CD4-positive, CD25-positive, alpha-beta regulatory T cell (primary cell): ENCODE measurements at regions not wholly inside any gene's neighbourhood (a gene's known extent, or its start where the extent isn't known, plus 50 kb on each side); places are given as distances from the start of the nearest gene placed in this dataset.

Source experiments
- ATAC-seq, 2 donors: fragments of 150-1000 bp; cut with Tn5 transposase; one replicate each; pipeline ENCODE4 v1.10.0; 2021; ENCODE audit warnings: low read depth in 2 of 2, moderate number of reproducible peaks in 2 of 2, moderate library complexity in 1 of 2
- DNase-seq, 3 donors: peaks; one replicate each; pipeline versions ENCODE4 v3.0.0 to v3.0.0-alpha.2; 2012 to 2022; ENCODE audit warnings: mixed read lengths in 1 of 3
- H3K27ac ChIP-seq: one replicate; pipeline ENCODE4 v1.7.0; 2013; ENCODE audit warnings: mild to moderate bottlenecking, low read length; ENCODE audit not compliant: insufficient read depth, poor library complexity, severe bottlenecking
- H3K27me3 ChIP-seq: one replicate; pipeline ENCODE4 v1.7.0; 2013; ENCODE audit warnings: low read length; ENCODE audit not compliant: control insufficient read depth, insufficient read depth
- H3K36me3 ChIP-seq: one replicate; pipeline ENCODE4 v1.7.0; 2013; ENCODE audit warnings: mild to moderate bottlenecking, low read length, moderate library complexity; ENCODE audit not compliant: control insufficient read depth, insufficient read depth
- H3K4me1 ChIP-seq: 2 replicates; pipeline ENCODE4 v1.7.0; 2013; ENCODE audit warnings: mild to moderate bottlenecking, low read length; ENCODE audit not compliant: insufficient read depth, control insufficient read depth, poor library complexity, severe bottlenecking
- H3K4me3 ChIP-seq: one replicate; pipeline ENCODE4 v1.7.0; 2013; ENCODE audit warnings: low read depth, mild to moderate bottlenecking, low read length, moderate library complexity
- H3K9me3 ChIP-seq, 2 experiments: 1 replicate in 1 of 2; 2 replicates in 1 of 2; pipeline ENCODE4 v1.7.0; 2013; ENCODE audit warnings: low read length in 2 of 2, mild to moderate bottlenecking in 1 of 2, moderate library complexity in 1 of 2; ENCODE audit not compliant: control insufficient read depth in 2 of 2
- H3K27ac Mint-ChIP-seq, 3 donors: one replicate each; pipeline ENCODE4 v1.8.0; 2020 to 2022; ENCODE audit warnings: mild to moderate bottlenecking in 3 of 3, mixed read lengths in 3 of 3, moderate library complexity in 2 of 3
- H3K27me3 Mint-ChIP-seq: one replicate; pipeline ENCODE4 v1.8.0; 2022; ENCODE audit warnings: mild to moderate bottlenecking, mixed read lengths
- H3K36me3 Mint-ChIP-seq: one replicate; pipeline ENCODE4 v1.8.0; 2020; ENCODE audit warnings: mixed read lengths
- H3K4me1 Mint-ChIP-seq, 4 donors: one replicate each; pipeline ENCODE4 v1.8.0; 2020 to 2022; ENCODE audit warnings: mixed read lengths in 4 of 4, mild to moderate bottlenecking in 1 of 4
- H3K4me3 Mint-ChIP-seq, 4 donors: one replicate each; pipeline ENCODE4 v1.8.0; 2020 to 2022; ENCODE audit warnings: mild to moderate bottlenecking in 4 of 4, mixed read lengths in 4 of 4, moderate library complexity in 3 of 4
- H3K9me3 Mint-ChIP-seq, 7 donors: one replicate each; pipeline ENCODE4 v1.8.0; 2020 to 2022; ENCODE audit warnings: mixed read lengths in 7 of 7, mild to moderate bottlenecking in 3 of 7, moderate library complexity in 2 of 7

GRCh38 chr3:18499301-18499700, 74.2 kb upstream of the SATB1 start:
- H3K27ac ChIP-seq = no peak overlapping the region
- DNase-seq (peak in 2 of 3 donors; percentile 12 to 73), ATAC-seq (peak; percentile 78 to 79)
- no peaks in the 10 kb centered on the region for H3K36me3 Mint-ChIP-seq
- peak overlapping the region; percentile 30 for H3K4me3 ChIP-seq
- H3K4me3 Mint-ChIP-seq = peak overlapping the region in 2 of 4 donors; percentile 1 to 81
- H3K36me3 ChIP-seq = no peaks in the 10 kb centered on the region
- peak overlapping the region; percentile 16 to 77 (median 22) for H3K27ac Mint-ChIP-seq
- peaks cover 0 to 2% (median 0%) of the 10 kb centered on the region in 7 donors for H3K9me3 Mint-ChIP-seq
- no peaks in the 10 kb centered on the region for H3K9me3 ChIP-seq
- H3K4me1 ChIP-seq = peaks cover 10% of the 10 kb centered on the region
- H3K27me3 Mint-ChIP-seq = no peaks in the 10 kb centered on the region
- H3K4me1 Mint-ChIP-seq = peaks cover 6 to 29% (median 10%) of the 10 kb centered on the region in 4 donors
- no peaks in the 10 kb centered on the region for H3K27me3 ChIP-seq

DNA sequence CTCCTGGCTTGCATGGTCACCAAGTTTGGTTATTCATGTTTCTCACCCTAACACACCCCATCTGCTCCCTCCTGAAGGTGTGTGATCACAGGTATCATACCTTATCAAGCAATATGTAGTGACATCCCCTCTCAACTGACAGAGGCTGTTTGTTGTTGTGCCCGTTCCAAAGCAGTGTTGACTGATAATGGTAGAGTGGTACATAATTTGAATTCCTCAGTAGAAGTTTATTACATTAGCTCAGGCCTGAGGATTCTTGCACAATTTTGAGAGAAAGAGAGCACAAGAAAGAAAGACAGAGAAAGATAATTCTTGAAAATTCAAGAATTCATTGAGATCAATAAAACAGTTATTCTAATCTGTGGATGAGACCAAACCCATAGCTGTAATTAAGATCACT, 69.1 kb upstream of the SATB1 start:
- peaks cover 2% of the 10 kb centered on the region for H3K4me1 ChIP-seq
- Mint-ChIP-seq H3K4me1 (peaks cover 2 to 32% (median 11%) of the 10 kb centered on the region in 4 donors), H3K9me3 (peaks cover 0 to 4% (median 0%) of the 10 kb centered on the region in 7 donors), H3K27ac (no peak overlapping the region), H3K4me3 (no peak overlapping the region), H3K36me3 (no peaks in the 10 kb centered on the region), H3K27me3 (no peaks in the 10 kb centered on the region)
- ATAC-seq (no peak), DNase-seq (no peak)
- H3K4me3 ChIP-seq = no peak overlapping the region
- H3K9me3 ChIP-seq = no peaks in the 10 kb centered on the region
- H3K27ac ChIP-seq = no peak overlapping the region
- no peaks in the 10 kb centered on the region for H3K27me3 ChIP-seq
- no peaks in the 10 kb centered on the region for H3K36me3 ChIP-seq

- H3K27ac Mint-ChIP-seq = peak overlapping the region; percentile 6 to 58 (median 40)
- H3K36me3 Mint-ChIP-seq = no peaks in the 10 kb centered on the region
- H3K27me3 Mint-ChIP-seq = no peaks in the 10 kb centered on the region
- peak in 2 of 3 donors; percentile 9 to 58 for DNase-seq
- H3K9me3 Mint-ChIP-seq = peaks cover 0 to 7% (median 0%) of the 10 kb centered on the region in 7 donors
- H3K4me3 ChIP-seq = no peak overlapping the region
- H3K4me3 Mint-ChIP-seq = peak overlapping the region in 2 of 4 donors; percentile 16 to 49
- H3K36me3 ChIP-seq = no peaks in the 10 kb centered on the region
- H3K27me3 ChIP-seq = no peaks in the 10 kb centered on the region
- ATAC-seq = no peak
- H3K9me3 ChIP-seq = peaks cover 0 to under 1% of the 10 kb centered on the region in 2 experiments
- H3K27ac ChIP-seq = no peak overlapping the region
- H3K4me1 ChIP-seq = no peaks in the 10 kb centered on the region
- peaks cover 0 to 18% (median 11%) of the 10 kb centered on the region in 4 donors for H3K4me1 Mint-ChIP-seq
Observed at GRCh38 chr3:18489939-18490338, 64.8 kb upstream of the SATB1 start.

DNA sequence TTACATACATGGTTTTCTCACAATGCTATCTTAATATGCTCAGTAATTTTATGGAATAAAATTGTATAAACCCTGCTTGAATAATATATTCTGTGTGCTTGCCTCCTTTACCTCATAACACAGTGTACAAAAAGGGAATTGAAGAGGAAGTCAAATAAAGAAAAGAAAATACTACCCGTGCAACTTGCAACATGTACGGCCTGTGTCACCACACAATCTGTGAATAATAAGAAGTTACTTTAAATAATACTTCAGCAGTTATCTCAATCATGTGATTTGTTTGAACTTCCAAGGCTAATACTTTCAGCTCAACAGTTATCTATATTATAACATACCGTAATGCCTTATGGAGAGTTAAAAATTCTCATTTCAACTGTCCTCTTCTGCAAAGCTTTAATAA, 58.1 kb upstream of the SATB1 start:
- no peak overlapping the region for H3K4me3 ChIP-seq
- no peak overlapping the region for H3K27ac ChIP-seq
- no peaks in the 10 kb centered on the region for H3K27me3 ChIP-seq
- Mint-ChIP-seq H3K9me3 (peaks cover 0 to 7% (median 0%) of the 10 kb centered on the region in 7 donors), H3K4me3 (no peak overlapping the region), H3K4me1 (peaks cover 0 to 10% (median 4%) of the 10 kb centered on the region in 4 donors), H3K36me3 (no peaks in the 10 kb centered on the region), H3K27ac (peak overlapping the region in 1 of 3 donors; percentile 74), H3K27me3 (no peaks in the 10 kb centered on the region)
- H3K36me3 ChIP-seq = no peaks in the 10 kb centered on the region
- no peak for ATAC-seq
- H3K9me3 ChIP-seq = peaks cover 0 to 7% of the 10 kb centered on the region in 2 experiments
- no peak for DNase-seq
- no peaks in the 10 kb centered on the region for H3K4me1 ChIP-seq

DNA sequence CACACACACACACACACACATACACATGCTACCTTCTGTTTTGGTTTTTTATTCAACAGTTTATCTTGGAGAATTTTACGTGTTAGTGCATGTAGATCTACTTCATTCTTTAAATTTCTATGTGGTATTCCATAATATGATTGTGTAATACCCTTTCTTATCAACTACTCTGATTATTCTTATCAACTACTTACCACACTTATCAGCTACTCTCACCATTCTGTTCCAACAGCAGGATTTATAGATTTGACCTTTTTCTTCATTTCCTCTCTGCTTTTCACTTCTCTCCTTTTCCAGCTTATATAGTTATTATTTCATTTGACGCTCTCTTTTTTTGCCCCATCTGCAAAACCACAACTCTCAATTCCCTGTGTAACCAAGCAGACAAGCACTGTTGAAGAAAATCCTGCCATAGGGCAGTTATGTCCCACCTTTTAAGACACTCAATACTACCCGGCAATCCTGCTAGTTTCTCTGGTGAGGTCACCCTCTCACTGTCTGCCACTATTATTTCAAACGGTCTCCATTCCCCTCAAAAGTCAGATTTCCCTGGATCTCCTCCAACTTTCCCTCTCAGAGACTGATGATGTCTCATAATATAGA, 56.9 kb upstream of the SATB1 start:
- no peaks in the 10 kb centered on the region for H3K36me3 ChIP-seq
- Mint-ChIP-seq H3K4me1 (peaks cover 0 to 10% (median 4%) of the 10 kb centered on the region in 4 donors), H3K27me3 (no peaks in the 10 kb centered on the region), H3K27ac (no peak overlapping the region), H3K36me3 (no peaks in the 10 kb centered on the region), H3K4me3 (no peak overlapping the region), H3K9me3 (peaks cover 0 to 7% (median 0%) of the 10 kb centered on the region in 7 donors)
- ATAC-seq (no peak), DNase-seq (no peak)
- H3K27me3 ChIP-seq = no peaks in the 10 kb centered on the region
- H3K9me3 ChIP-seq = peaks cover 0 to 7% of the 10 kb centered on the region in 2 experiments
- no peak overlapping the region for H3K4me3 ChIP-seq
- no peaks in the 10 kb centered on the region for H3K4me1 ChIP-seq
- no peak overlapping the region for H3K27ac ChIP-seq

DNA sequence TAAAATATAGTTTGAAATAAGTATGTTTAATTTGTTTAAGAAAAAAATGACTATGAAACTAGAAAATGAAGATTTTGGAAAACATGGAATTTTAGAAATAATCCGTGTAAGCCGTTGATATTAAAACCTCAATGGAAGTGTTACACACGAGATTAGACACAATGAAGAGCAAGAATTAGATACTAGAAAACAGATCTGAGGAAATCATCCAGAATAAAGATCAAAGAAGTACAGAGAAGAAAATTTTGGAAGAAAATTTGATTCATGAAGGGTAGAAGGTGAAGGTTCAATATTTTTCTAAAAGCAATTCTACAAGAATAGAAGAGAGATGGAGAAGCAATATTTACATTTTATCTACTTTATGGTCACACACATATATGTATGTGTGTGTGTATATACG, 52.5 kb upstream of the SATB1 start:
- Mint-ChIP-seq H3K4me3 (no peak overlapping the region), H3K4me1 (peaks cover 0 to 10% (median 4%) of the 10 kb centered on the region in 4 donors), H3K27me3 (no peaks in the 10 kb centered on the region), H3K9me3 (peaks cover 0 to 2% (median 0%) of the 10 kb centered on the region in 7 donors), H3K36me3 (peaks cover 6% of the 10 kb centered on the region), H3K27ac (no peak overlapping the region)
- no peak overlapping the region for H3K4me3 ChIP-seq
- no peak for ATAC-seq
- no peak overlapping the region for H3K27ac ChIP-seq
- H3K4me1 ChIP-seq = no peaks in the 10 kb centered on the region
- no peaks in the 10 kb centered on the region for H3K9me3 ChIP-seq
- no peaks in the 10 kb centered on the region for H3K36me3 ChIP-seq
- no peaks in the 10 kb centered on the region for H3K27me3 ChIP-seq
- no peak for DNase-seq
